ENCODE measurements at regions not wholly inside any gene's neighbourhood (a gene's known extent, or its start where the extent isn't known, plus 50 kb on each side); places are given as distances from the start of the nearest gene placed in this dataset.

DNA sequence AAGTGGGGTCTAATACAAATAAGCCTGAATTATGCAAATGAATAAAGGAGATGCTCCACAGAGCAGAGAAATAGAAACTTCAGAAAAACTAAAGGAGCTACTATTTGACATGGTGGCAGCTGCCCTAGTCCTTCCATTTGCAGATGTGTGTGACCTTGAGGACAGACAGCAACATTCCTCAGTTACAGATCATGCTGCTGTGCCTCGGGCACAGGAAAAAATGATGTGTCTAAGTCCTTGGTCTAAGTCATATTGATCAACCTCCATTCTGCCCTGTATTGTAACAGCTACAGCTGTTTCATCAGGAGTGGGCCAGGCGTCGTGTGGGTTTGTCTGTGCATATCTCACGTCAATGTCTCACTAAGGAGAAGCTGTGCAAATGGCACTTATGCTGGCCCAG is 710.4 kb downstream of the TNS3 start:
- no peak for DNase-seq (ENCODE audit: low read depth)

DNA sequence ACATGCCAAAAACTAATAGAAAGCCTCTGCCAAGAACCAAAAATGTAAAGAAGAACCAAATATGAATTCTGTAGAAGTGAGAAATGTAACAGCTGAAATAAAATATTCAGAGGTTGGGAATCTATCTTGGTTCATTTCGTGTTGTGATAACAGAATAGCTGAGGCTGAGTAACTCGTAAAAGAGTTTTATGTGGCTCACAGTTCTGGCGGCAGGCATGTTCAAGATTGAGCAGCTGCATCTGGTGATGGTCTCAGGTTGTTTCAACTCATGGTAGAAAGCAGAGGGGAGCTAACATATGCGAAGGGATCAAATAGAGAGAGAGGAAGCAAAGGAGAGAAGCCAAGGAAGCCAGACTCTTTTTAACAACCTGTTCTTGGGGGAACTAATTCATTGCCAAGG is 717.2 kb downstream of the TNS3 start:
- no peak for DNase-seq (ENCODE audit: low read depth)

DNA sequence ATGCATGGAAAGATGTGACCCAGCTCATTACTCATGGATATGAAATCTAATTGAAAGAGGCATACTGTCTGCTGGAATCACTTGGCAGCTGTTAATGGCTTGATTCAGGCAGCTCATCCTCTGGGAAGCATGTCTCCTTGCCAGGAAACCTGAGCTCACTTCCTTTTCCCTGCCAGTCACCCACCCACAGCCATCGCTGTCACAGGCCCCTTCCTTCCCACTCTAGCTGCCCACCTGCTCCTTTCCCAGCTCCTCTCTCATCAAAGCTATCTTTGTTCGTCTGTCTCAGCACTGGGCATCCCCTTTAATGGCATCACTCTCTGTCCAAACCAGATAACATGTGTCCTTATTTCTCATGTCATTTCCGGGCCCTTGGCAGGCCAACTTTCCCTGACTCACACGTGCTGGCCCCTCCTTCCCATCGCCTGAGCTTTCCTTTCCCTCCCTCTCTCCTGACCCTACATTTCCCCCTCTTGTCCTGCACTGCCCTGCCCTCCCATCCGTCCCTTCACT is 721.9 kb downstream of the TNS3 start:
- no peak for DNase-seq (ENCODE audit: low read depth)

DNA sequence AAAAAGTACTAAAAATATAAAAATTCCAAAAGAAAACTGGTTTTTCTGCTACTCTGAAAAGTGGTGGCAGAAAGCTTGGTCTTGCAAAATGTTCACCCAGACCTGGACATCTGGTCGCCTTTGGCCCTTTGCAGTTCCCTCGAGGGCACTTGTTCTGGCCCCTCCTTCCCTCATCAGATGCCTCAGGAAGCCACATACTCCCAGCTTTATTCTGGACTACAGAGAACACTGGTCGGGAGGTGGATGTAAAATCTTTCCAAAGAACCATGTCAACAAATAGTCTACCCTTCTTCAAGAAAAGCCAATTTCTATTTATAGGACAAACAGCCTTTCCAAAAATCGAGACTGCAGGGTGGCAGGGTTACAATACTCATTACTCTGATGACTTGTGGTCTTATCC is 726.1 kb downstream of the TNS3 start:
- no peak for DNase-seq (ENCODE audit: low read depth)

DNA sequence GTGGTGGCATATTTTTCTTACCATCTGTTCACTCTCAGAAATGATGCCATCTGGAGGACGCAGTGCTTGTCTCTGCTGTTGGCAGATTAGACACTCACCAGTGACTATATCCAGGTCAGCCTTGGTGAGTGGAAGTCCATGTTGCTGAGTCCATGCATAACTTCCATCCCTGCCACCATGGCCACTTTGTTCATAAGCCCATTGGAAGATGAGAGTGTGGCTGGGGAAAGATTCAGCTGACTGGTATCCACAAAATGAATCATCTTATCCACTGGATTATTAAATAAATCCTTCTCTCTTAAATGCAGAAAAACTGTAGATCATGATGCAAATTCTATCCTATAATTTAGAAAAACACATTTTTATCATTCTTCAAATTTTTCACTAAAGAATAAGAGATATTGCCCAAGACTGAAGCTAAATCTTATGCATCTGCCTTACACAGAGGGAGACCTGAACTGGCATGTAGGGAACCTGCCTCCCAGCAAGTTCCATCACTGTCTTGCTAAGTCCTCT is 726.9 kb downstream of the TNS3 start:
- no peak for DNase-seq (ENCODE audit: low read depth)

DNA sequence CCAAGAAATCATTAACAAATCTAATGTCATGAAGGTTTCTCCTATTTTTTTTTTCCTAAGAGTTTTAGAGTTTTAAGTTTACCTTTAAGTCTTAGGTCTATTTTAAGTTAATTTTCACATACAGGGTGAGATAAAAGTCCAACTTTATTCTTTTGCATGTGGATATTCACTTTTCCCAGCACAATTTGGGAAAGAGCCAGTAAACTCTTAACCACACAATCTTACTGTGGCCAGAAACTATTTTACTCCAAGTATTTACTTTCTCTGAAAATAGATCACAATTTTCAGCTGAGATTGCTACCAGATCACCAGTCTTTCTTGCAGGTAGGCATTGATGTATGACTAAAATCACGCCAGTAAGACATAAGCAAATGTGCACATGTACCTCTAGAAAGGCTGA is 728.5 kb downstream of the TNS3 start:
- no peak for DNase-seq (ENCODE audit: low read depth)

DNA sequence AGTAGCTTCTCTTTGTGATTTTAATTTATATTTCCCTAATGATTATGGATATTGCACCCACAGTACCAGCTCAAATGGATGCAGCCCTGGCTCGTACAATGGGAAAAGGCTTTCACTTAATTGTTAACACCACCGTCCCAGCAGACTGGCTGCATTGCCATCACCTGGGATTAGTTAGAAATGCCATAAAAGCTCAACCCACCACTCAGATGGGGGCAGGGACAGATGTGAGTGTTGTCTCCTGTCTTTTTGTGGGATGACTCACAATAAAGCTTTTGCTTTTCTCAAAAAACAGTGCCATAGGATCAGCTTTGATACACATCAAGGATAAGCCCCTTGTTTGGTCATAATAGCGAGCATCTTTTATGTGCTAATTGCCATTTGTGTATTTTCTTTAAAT is 729.1 kb downstream of the TNS3 start:
- no peak for DNase-seq (ENCODE audit: low read depth)

DNA sequence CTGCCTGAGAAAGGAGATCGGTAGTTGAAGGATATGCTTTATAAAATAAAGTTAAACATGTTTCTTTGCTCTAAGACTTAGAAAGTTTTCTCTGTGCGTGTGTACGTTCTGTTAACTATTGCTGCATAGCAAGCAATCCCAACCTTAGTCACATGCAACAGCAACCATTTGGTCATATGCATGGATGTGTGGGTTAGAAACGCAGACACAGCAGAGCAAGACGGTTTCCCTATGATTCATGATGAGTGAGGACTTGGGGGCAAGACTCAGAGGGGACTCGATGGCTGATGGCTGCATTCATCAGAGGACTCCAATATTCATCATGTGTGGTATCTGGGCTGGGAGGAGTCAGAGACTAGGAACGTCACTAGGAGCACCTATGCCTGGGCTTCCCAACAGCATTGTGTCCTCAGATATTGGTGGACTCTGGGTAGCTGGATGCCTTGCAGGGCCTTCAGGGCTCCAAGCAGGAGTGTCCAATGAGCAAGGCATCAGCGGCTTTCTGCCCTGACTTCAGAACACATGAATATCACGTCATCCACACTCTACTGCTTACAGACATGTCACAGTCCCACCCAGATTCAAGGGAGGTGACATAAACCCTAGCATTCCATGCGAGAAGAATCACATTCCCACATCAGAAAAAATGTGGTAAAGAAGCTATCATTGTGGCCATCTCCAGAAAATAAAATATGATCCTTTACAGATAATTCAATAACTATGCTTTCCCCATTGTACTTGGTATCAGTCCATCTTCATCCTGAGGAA is 731.2 kb downstream of the TNS3 start:
- no peak for DNase-seq (ENCODE audit: low read depth)

DNA sequence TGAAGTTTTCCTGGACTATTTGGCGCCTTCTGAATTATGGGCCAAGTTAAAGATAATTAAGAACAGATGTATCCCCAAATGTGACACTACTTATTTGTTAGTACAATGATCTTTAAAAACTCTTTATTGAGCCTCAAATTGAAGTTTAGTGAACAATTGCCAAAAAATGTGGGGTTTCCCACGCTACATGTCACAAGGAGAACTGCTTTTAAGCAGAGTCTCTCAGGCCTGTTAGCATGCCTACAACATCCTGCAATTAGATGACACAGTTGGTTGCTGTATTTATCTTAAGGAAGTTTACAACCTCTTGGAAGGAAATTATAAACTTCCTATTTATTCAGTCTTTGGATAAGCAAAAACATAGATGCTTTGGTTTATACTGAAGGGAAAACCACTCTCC is 733.0 kb downstream of the TNS3 start:
- DNase-seq (ENCODE audit: low read depth) = no peak

DNA sequence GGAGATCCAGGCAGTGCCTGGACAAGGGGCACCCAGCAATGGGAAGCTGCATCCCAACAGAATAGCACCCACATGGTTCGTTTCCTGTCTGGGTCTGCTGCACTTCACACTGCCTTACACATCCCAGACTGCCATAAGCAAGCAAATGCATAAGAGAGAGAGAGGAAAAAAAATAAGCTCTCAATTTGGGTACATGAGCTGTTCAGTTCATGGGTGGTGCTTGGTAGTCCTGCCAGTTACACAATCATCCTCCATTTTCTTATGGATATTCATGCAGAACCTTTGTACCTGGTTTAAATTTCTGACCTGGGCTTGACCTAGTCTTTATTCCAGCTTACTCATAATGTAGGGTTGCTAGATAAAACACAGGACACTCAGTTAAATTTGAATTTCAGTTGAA is 733.6 kb downstream of the TNS3 start:
- no peak for DNase-seq (ENCODE audit: low read depth)

DNA sequence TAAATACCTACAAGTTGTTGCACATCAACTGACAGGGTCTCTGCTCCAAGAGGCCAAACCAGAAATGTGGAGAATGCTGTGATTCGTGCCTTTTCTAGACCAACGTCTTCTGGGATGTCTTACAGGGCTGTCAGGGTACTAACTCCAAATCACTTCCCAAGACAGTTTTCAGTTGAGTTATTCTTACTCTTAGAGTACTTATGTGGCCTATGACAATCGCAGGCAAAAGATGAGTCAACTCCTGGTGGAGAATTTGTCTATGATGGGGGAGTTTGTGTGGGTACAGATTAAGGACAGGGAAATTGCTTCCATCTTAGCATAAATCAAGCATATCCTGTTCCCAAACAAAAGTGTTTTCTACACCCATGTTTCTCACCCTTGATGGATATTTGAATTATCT is 734.8 kb downstream of the TNS3 start:
- no peak for DNase-seq (ENCODE audit: low read depth)

DNA sequence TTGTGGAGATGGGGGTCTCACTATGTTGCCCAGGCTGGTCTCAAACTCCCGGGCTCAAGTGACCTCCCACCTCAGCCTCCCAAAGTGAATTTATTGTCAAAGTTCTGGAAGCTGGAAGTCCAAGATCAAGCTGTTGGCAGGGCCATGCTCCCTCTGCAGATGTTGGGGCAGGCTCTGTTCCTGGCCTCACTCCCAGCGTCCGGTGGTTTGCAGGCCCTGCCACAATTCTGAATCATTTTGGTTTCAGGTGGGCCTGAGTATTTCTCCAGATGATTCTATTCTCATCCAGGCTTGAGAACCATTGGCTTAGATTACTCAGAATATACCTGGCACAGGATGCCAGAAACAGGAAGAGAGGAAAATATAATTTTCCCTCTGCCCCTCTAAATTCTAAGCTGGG is 737.4 kb downstream of the TNS3 start:
- DNase-seq (ENCODE audit: low read depth) = no peak

DNA sequence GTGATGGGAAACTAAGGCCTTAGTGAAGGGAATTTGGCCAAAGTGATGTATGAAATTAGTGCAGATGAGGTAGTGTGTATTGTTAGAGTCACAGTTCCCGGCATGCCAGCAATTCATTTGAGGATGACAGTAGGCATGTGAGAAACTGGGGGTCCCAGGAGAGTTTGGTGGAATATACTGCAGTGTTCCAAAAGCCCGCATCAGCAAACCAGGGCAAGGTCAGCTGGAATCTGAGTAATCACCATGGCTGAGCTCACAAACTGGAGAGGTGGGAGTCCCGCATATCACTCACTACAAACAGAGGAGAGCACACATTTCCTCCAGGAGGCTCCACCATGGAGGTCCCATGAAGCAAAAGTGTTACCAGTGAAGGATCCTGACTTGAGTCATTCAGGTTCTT is 740.7 kb downstream of the TNS3 start:
- no peak for DNase-seq (ENCODE audit: low read depth)

DNA sequence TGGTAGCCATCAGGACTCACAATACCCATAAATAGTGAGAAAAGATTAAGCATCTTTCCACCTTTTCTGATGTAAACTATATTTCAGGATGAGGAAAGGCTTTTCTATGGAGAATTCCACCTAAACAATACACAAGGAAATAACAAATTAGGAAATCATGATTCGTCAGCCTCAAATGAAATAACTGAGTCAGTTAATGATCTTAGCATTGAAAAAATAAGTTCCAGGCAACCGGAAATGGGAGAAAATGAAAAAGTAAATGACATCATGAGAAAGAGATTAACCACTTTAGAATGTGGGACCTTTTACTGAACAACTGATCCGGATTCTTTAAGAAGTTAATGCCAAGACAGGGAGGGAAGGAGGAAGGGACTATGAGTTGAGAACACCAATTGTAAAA is 742.3 kb downstream of the TNS3 start:
- DNase-seq (ENCODE audit: low read depth) = no peak

DNA sequence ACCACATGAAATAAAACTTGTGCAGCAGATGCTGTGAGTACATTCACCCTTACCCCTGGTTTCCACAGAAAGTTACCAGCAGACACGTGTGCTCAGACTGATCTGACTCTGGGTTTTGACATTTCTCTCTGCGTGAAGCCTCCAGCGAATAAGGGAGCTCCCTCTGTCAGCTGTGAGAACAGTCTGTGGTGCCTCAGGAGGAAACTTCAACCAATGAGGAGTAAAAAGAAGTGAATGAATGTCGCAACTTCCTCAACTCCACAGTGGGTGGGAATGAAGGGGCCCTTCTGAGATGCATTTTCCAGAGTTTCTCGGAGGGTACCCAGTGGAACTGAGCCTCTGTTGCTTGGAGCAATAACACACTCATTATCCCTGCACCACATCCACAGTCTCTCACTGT is 743.4 kb downstream of the TNS3 start:
- DNase-seq (ENCODE audit: low read depth) = no peak

DNA sequence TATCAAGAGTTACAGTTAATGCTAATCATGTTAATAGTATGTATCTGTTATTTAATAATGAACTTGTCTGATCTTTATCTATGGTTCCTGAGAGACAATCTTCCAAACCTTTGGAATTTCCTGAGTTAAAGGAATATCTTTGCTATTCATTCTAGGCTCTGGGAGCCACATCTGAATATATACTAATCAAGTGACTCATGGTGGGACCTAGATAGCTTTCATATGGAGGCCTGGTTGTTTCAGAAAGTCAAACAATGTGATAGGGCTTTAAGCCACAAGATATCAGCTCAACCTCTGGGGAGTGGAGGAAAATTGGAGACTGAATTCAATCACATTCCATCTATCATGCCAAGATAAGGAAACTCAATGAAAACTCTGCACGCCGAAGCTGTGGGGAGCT is 746.4 kb downstream of the TNS3 start:
- no peak for DNase-seq (ENCODE audit: low read depth)

DNA sequence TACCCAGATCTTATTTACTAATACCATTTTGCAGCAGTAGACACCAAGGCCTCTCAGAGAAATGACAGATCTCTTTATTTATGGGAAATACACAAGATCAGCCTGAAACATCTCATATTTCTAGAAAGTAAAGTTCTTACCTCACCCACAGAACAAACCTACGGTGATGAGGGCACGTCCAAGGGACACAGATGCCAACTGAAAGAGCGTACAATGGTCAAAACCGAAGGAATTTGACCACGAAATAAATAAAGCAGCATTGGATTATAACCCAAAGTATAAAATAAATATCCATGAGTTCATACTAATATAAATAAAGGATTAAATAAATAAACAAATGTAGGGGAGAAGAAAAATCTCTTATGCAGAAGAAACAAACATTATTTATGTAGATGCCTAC is 747.0 kb downstream of the TNS3 start:
- no peak for DNase-seq (ENCODE audit: low read depth)

DNA sequence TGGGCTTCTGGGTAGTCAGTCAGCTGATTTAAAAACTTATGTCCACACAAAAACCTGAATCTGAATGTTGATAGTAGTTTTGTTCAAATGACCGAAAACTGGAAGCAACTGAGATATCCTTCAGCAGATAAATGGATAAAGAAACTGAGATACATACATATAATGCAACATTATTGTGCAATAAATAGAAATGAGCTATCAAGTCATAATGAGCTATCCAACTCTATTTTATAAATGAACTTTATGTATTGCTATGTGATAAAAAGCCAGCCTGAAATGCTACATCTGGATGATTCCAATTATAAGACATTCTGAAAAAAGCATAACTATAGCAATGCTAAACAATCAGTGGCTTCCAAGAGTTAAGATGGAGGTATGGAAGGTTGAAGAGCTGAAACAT is 748.7 kb downstream of the TNS3 start:
- no peak for DNase-seq (ENCODE audit: low read depth)

DNA sequence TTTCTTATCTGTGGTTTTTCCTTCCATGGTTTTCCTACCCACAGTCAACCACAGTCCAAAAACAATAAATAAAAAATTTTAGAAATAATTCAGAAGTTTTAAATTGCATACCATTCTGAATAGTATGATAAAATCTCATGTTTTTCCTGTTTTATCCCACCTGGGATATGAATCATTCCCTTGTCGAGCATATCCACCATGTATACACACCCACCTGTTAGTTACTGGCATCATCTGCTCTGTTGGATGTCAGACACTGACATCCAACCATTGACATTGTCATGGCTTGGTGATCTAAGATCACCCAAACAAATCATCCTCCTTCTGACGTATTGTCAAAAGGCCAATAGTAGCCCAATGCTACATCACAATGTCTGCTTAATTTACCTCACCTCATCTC is 749.8 kb downstream of the TNS3 start:
- no peak for DNase-seq (ENCODE audit: low read depth)

DNA sequence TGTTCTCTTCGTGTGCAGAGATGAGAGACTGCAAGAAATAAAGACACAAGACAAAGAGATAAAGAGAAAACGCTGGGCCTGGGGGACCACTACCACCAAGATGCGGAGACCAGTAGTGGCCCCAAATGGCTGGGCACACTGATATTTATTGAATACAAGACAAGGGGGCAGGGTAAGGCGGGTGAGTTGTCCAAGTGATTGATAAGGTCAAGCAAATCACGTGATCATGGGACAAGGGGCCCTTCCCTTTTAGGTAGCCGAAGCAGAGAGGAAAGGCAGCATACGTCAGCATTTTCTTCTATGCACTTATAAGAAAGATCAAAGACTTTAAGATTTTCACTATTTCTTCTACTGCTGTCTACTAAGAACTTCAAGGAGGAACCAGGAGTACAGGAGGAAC is 762.1 kb downstream of the TNS3 start:
- no peak for DNase-seq (ENCODE audit: low read depth)

DNA sequence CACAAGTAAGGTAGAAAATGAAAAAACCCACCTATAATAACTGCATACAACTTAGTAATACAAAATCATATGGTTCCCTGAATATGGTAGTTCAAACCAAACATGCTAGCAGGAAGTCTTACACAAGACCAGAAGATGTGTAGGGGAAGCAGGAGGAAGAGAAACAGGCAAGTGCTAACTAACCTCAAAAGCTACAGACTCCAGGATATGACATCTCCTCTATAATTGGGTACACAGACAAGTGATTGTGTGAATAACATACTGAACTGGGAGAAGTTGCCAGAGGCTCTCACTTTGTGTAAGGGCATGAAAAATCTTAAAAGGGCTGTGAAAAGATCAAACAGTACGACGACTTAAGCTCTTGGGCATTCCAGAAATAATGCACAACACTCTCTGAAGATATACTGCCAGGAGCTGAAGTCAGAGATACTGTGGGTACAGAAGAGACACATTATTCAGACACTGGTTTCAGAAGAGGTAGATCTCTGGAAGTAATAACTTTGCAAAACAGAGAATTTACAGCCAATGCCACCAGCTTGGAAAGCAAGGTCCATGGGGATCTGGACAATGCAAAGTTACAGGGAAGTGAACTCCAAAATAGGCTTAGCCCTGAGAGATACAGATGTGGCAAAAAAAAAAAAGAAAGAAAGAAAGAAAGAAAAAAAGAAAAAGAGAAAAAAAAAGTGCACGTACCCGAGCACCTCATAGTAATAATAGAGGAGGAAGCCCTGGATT is 767.2 kb downstream of the TNS3 start:
- DNase-seq (ENCODE audit: low read depth) = no peak

DNA sequence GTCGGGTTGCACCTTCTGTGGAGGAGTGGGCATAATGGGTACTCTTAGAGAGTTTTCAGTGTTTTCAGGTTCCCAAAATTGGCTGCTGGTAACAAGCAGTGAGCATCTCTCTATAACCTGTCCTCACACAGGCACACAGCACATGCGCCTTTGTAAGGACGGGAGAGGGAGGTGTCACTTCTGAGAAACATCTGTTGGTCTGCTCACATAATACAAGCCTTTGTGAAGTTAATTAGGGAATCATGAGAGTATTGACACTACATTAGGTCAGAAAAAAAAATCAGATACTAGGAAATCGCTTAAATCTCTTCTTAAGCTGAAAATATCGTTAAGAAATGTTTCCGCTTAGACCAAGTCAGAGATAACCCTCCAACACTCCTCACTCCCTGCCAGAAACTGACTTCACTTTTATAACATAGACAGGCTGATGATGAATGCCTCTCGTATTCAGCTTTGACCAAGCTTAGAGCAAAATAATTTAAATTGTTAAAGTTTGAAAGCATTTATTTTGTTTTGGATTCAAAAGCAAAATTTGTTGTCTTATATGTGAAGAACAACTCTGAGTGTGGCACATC is 769.7 kb downstream of the TNS3 start:
- no peak for DNase-seq (ENCODE audit: low read depth)

DNA sequence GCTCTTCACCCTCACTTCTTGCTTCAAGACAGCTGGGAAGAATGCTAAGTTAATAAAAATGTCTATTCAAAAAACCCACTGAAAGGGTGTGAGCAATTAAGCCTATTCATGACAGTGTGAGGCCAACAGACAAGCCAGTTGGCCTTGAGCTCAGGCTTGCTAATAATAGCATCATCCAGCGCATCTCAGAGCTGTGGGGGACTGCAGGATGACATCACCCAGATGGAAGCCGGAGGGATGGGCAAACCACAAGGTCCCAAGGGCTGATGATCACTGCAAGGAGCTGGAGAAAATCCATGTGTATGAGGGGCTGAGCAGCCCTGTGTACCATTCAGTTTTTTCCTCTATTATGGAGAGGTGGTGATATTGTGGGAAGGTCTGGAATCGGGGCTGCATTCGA is 770.4 kb downstream of the TNS3 start:
- DNase-seq (ENCODE audit: low read depth) = no peak
